GM21515 (cell line): ENCODE measurements at regions not wholly inside any gene's neighbourhood (a gene's known extent, or its start where the extent isn't known, plus 50 kb on each side); places are given as distances from the start of the nearest gene placed in this dataset.

Experiments used
- ATAC-seq: cut with Tn5 transposase; IDR thresholded peaks from one replicate; pipeline ENCODE4 v1.9.1; 2021; ENCODE audit not compliant: unreplicated experiment

- no peak for ATAC-seq
These were observed 365.5 kb upstream of the RUNX1 start for GRCh38 chr21:35414507-35415139.

DNA sequence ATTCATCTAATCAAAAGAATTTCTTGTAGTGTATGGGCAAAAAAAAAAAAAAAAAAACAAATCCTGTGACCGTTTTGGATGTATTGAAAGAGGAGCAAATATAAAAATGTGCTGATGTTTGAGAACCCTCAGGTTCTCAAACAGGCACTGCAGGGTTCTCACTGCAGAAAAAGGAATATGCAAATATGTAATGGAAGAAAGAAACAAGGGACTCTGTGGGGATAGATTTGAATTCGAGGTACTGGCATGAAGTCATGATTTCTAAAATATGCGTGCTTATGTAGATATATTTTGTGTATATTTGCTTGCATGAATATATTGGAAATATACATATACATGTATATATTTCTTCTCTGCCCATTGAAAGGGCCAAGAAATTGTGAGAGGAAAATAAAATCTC lies 365.0 kb upstream of the RUNX1 start:
- no peak for ATAC-seq

GRCh38 chr21:35412231-35412630 lies 363.1 kb upstream of the RUNX1 start:
- no peak for ATAC-seq

DNA sequence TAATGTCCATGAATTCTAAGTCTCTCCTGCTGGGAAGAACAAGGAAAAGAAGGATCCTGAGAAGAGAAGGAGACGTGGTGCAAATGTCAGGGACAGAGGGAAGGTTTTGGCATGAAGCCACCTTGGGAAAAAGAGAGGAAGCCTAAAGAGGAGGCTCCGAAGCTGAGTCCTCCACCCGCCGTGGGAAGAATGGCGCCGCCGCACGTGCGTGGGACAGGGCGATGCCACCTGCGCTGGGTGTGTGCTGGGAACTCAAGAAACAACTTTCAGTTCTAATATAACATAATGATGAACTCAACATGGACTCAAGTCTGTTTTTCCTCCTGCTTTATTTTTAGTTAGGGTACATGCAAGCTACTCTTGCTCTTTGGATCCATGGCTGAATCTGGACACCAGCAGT lies 362.3 kb upstream of the RUNX1 start:
- ATAC-seq, result no peak

GRCh38 chr21:35410656-35411055 lies 361.6 kb upstream of the RUNX1 start:
- ATAC-seq, result no peak

- no peak for ATAC-seq
These were observed 361.0 kb upstream of the RUNX1 start for GRCh38 chr21:35410123-35410522.

- no peak for ATAC-seq
These were observed 359.3 kb upstream of the RUNX1 start for GRCh38 chr21:35408401-35408800.

DNA sequence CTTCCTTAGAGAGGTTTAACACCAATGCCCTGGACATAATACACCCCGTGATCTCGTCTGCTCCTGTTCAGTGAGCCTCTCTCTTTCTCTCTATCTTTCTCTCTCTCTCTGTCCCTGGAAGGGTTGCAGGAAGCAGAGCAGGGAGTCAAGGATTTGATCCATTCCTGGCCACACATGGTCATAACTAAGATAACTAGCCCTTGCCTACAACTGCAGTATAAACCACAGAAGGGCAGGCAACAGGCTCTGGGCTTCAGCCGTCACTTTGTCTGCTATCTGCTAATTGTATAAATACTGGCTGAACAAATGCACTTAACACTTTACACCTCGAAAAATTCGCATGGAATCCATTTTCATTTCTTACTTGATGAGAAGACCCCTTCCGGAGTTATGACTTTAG lies 357.5 kb upstream of the RUNX1 start:
- ATAC-seq, result no peak

- ATAC-seq, result no peak
These were observed 356.9 kb upstream of the RUNX1 start for GRCh38 chr21:35405981-35406380.

GRCh38 chr21:35404247-35404646 lies 355.1 kb upstream of the RUNX1 start:
- no peak for ATAC-seq

DNA sequence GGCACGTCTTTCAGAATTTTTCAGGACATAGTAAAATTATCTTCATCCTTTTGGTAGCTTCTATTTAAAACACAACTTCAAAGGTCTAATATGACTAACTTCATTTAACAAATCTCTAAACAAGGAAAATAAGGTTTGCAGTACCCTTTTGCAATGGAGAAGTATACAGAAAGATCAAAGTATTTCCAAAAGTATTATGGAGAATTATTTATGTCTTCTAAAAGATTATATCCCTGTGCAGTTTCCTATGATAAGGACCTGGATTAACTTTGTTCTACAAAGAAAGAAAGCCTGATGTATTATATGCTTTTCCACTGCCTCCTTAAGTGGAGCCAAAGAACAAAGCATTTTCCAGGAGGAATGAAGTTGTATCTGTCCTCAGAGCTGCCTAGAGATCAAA lies 353.0 kb upstream of the RUNX1 start:
- no peak for ATAC-seq

GRCh38 chr21:35401476-35401875 lies 352.4 kb upstream of the RUNX1 start:
- no peak for ATAC-seq

DNA sequence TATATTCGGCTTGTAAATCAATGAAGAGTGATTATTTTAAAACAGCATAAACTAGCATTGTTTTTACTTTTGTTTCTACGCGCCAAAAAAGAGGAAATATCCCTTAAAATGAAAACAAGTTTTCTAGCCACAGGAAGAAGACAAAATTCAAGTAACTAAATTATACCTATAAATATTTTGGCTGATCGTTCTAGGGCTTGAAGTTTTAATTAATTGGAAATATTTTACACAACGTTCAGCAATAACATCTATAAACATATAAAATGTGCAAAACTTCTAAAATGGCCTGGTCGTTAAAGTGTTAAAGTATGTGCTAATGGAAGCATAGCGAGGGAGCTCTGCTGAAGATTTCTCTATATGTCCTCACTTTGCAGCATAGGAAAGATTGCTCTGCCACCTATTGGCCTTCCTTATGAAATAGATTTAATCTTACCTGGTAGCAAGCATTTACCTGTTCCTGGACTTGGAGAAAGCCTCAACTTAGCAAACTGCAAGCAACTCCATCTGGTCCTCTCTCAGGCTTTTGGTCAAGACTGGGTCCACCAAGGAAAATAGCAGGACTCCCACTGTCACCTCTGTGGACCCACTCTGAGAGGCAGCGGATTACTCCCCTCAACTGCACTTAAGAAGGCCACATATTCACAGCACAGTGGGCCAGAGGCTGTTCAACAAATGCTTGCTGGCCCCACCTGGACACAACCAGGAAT lies 351.3 kb upstream of the RUNX1 start:
- no peak for ATAC-seq

DNA sequence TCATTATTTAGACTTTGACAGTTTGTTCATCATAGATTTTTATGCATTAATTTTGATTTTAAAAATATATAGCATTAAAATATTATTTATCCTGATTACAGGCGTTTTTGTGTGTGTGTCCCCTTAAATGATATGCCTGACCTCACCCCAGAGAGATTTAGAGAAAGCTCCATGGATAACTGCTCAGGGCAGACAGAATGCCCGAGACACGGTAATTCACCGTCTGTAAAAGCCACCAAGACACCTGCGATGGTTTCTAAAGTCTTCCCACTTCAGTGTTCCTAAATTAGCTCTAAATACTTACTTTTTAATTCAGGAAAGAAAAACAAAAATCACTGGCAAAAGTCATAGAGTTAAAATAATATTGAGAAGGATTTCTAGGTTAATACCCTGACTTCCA lies 350.6 kb upstream of the RUNX1 start:
- ATAC-seq, result no peak

- no peak for ATAC-seq
These were observed 350.0 kb upstream of the RUNX1 start for GRCh38 chr21:35399002-35399530.

GRCh38 chr21:35398346-35398982 lies 349.4 kb upstream of the RUNX1 start:
- ATAC-seq, result no peak

GRCh38 chr21:35397781-35398180 lies 348.7 kb upstream of the RUNX1 start:
- ATAC-seq, result no peak

DNA sequence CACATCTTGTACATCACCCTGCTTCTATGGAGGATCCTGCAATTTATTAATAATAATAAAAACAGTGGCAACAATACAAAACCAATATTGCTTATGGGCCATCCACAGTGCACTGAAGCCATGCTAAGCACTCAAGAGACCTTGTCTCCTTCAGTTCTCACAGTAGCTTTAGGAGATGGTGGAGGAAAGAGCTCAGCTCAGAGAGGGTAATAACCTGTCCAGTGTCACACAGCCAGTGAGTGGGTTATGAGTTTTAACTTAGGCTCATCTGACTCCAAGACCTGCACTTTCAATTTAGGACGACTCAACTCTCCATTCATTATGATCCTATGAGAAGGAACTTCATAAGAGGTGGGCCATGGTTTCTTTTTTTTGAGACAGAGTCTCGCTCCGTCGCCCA lies 347.6 kb upstream of the RUNX1 start:
- no peak for ATAC-seq

DNA sequence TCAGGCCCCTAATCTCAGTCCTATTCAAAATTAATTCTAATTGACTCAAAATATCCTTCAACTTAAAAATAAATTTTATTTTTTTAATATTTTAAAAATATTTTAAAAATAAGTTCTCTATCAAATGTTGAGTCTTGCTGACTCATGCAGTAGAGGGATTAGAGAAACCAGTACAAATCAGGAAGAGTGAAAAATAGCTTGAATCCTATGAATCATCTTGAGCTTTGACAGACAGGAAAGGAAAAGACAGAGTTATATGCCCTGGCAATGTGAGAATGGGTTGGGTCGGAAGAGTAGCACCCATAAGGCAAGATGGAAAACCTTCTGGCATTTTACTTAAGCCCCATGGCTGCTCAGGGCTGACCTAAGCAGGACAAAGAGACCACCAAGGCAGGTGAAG lies 346.6 kb upstream of the RUNX1 start:
- ATAC-seq, result no peak

GRCh38 chr21:35394634-35395369 lies 345.7 kb upstream of the RUNX1 start:
- ATAC-seq, result no peak

GRCh38 chr21:35394049-35394448 lies 344.9 kb upstream of the RUNX1 start:
- ATAC-seq, result no peak
